Stimulated activated CD4-positive, alpha-beta T cell treated with anti-CD3 and anti-CD28 coated beads, Interleukin-1b, Interleukin-23, amount 100 ng/mL, for 48 hours (primary cell): ENCODE measurements at regions not wholly inside any gene's neighbourhood (a gene's known extent, or its start where the extent isn't known, plus 50 kb on each side); places are given as distances from the start of the nearest gene placed in this dataset.
"Not testable (repeated sequence)": the region's sequence is repeated elsewhere in the genome, so short reads cannot be mapped to it uniquely, and the experiment has no call there.

Source experiments
- DNase-seq: peaks from one replicate; pipeline ENCODE4 v3.0.0-alpha.2; 2020

- not testable (repeated sequence) for DNase-seq
Measured at GRCh38 chr15:44817797-44818196, 81.5 kb downstream of the TRIM69 start.

DNA sequence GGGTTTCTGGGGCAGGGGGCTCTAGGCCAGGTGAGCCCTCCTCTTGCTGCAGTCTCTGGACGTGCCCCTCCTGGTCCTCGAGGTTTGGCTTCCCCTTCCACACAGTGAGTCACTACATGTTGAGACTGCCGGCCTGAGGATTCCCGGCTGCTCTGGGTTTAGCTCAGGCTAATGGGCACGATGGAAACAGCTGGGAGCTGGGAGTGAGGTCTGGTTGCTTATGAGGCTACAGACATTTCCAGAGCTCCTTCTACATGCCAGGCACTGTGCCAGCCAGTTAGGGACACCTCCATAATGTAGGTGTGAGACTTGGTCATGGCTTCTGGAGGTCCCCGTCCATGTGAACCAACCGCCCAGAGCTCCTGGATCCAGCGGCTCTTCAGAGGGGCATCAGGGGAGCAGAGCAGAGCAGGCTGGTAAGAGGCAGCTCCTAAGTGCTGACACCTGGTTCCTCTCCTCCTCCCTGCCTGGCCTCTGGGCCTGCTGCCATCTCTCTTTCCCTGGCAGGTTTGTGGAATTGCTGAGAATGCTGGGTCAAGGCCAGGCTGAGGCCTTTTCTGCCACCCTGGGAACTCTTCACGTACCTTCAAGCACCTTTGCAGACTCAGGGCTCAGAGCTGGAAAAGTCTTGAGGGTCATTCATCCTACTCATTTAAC is 83.1 kb downstream of the TRIM69 start:
- not testable (repeated sequence) for DNase-seq

GRCh38 chr15:44820535-44820934 is 84.2 kb downstream of the TRIM69 start:
- DNase-seq, result not testable (repeated sequence)

DNA sequence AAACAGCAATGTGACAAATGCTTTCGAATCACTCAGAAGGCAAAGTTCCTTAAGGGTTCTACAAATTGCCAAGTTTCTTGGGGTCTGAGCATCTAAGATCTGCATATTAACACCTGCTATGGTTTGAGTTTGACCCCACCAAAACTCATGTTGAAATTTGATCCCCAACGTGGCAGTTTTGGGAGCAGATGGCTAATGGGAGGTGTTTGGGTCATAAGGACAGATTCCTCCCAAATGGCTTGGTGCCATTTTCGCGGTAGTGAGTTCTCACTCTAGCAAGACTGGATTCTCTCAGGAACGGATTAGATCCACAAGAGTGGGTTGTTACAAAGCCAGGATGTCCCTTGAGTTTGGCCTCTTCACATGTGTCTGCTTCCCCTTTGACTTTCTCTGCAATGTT is 84.6 kb downstream of the TRIM69 start:
- DNase-seq, result not testable (repeated sequence)

- not testable (repeated sequence) for DNase-seq
Measured at GRCh38 chr15:44824277-44825145, 88.2 kb downstream of the TRIM69 start.

GRCh38 chr15:44826583-44826982 is 90.3 kb downstream of the TRIM69 start:
- DNase-seq, result not testable (repeated sequence)

DNA sequence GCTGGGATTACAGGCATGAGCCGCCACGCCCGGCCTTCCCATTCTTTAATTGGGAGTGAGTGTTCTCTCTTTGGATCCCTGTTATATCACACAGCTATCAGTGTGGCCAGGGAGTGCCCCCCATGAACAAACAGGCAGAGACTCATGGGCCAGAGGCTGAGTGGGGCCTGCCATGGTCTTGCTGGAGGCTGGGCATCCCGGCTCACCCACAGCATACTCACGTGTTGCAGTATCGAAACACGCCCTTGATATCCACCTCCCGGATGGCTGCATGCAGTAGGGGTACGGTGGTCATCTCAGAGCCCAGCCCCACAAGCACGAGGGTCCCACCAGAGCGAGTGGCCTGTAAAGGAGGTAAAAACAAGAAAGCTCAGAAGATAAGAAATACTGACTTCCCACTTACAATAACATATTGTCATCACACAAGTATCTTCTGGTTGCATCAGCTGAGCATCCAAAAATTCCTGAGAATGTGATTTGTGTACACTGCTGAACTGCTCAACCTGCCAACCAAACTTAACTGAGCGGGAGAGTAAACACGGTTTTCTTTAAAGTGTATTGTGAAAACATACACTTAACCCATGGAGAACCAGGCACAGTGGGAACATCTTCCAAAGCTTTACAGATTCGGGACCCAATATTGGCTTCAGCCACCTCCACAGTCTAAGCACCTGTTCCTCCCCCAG is 92.0 kb downstream of the TRIM69 start:
- not testable (repeated sequence) for DNase-seq

DNA sequence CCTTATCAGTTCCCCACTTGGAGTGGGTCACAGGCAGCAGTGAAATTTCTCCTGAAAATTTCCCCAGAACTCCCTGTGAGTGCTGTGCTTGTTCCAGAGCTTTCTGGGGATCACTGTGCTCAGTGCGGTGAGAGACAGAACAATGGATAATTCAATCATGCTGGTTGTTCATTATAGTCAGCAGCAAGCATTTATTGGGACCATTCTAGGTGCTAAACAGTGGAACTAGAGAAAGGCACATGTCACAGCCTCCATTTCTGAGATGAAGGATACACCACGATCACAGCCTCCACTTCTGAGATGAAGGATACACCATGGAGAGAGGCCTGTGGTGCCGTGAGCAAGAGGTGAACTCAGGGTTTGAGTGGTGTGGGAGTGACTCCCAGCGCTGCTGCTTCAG is 92.8 kb downstream of the TRIM69 start:
- not testable (repeated sequence) for DNase-seq

DNA sequence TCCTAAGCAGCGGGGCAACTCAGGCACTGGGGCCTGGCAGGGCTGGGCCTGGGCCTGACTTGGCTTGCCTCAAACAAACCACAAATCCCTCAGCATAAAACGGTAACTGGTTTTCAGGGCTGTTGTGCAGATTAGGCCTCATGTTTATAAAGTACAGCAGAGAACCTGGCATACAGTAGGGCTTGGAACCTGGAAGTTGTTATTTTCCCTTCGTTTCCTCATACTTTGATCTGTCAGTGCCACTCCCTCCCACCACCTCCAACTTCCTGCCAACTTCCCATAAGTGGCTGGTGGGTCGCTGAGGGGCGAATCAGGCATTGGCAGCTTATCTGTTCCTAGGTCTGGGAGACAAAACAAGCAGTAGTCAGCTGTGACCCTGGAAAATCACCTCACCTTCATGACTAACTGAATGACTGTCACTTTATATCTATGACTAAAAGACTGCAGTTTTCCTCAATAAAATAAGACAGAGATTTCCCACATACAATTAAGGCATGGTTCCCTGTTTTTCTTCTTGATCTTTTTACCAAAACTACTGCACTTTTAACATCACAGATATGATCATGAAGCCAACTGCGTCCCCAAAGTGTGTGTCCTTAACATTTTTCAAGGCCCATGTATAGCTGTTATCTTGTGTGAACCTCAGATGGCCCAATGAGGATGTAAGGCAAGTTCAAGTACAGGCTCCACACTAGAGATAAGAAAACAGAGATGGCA is 94.5 kb downstream of the TRIM69 start:
- peak; percentile 10 for DNase-seq

GRCh38 chr15:44831409-44831741 is 95.0 kb downstream of the TRIM69 start:
- not testable (repeated sequence) for DNase-seq

GRCh38 chr15:44832133-44832532 is 95.8 kb downstream of the TRIM69 start:
- DNase-seq, result not testable (repeated sequence)

DNA sequence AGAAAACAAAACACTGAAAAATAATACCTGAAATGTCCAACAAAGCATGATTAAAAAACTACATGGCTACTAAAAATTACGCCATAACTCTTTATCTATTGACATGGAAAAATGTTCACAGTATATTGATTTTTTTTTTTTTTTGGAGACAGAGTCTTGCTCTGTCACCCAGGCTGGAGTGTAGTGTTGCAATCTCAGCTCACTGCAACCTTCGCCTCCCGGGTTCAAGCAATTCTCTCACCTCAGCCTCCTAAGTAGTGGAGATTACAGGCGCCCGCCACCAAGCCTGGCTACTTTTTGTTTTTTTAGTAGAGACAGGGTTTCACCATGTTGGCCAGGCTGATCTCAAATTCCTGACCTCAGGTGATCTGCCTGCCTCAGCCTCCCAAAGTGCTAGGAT is 96.8 kb downstream of the TRIM69 start:
- not testable (repeated sequence) for DNase-seq

DNA sequence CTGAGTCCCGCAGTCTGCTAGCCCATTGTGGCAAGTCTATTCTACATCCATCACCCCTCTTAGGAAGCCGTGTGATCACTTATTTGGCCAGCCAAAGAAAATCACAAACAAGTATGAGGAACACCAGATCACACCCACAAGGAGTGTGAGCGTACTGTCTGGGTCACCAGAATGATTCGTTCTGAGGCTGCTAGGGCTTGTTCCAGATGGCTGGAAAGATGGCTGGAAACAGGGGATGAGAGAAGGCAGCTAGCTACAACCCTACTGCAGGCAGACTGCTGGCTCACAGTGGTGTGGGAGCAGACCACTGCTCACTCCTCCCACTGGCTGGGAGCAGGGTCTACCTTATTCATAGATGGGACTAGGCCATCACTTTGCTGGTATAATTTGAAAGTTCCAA is 97.4 kb downstream of the TRIM69 start:
- not testable (repeated sequence) for DNase-seq

DNA sequence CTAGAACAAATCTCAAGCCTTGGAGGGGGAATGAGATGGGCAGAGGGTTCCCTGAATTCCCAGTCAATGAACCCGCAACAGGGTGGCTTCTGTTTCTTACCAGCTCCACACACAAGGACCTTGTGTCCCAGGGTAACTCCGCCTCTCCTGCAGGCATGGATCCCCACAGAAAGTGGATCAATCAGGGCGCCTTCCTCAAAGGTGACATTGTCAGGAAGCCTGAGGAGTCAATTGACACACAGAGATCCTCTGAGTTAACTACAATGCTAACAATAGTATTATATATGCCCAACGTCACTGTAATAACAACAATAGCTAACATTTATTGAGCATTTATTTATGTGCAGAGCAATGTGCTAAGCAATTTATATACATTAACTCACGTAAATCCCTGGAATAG is 98.8 kb downstream of the TRIM69 start:
- not testable (repeated sequence) for DNase-seq

DNA sequence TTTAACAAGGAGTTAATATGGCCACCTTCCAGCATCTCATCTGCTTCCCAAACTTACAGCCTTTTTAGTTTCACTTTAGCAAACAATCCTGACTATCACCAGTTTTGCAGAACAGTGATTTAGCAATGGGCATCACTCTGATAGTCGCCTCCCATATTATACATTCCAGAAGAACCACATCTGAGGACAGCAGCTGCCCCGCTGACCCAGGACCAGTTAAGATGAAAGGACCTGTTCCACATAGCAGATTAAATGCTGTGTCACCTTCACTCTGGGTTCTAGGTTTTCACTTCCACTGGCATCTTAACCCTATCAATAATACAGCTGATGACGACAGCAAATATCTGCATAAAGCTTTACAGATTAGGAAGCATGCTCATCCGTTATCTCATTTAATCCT is 99.8 kb downstream of the TRIM69 start:
- no peak for DNase-seq

GRCh38 chr15:44838929-44839328 is 102.6 kb downstream of the TRIM69 start:
- DNase-seq, result not testable (repeated sequence)

DNA sequence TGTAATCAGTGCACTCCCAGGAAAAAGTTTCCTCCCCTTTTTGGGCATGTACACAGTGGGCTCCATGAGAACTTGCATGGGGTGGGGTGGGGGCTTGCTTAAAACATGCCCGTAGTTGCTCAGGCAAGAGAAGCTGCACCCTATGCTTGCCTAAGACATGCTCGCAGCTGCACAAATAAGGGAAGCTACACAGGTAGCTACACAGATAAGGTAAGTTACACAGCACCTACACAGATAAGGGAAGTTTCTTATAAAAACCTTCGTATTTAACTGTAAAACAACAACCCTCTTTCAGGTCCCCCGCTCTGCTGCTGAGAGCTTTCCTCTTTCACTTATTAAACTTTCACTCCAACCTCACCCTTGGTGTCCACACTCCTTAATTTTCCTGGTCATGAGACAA is 105.4 kb downstream of the TRIM69 start:
- DNase-seq, result not testable (repeated sequence)

GRCh38 chr15:44842883-44843282 is 106.6 kb downstream of the TRIM69 start:
- DNase-seq, result not testable (repeated sequence)

DNA sequence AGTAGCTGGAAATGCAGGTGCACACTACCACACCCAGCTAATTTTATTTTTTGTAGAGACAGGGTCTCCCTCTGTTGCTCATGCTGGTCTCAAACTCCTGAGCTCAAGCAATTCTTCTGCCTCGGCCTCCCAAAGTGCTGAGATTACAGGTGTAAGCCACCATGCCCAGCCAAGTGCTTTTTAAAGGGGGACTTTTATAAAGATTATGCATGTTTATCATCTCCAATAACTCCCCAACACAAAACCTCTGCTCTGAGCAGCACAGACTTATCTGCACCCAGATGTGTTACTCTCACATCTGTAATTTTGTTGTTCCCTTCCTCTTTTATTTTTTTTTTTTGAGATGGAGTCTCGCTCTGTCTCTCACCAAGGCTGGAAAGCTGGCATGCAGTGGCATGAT is 108.6 kb downstream of the TRIM69 start:
- not testable (repeated sequence) for DNase-seq

DNA sequence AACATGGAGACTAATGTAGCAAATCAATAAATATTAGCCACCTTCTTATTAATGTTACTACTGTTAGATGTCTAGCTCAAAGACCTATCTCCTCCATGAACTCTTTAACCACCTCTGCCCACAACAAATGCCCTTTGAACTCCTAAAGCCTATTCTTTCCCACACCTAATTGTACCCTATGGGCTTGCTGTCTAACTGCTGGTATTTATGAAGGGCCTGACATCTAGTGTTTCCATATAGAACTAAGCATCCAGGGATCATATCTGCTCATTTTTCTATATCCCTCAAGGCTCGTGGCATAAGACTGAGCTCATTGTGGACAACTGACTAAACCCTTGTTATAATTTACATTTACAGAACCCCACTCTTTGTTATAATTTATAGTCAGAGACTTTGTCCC is 109.8 kb downstream of the TRIM69 start:
- DNase-seq, result not testable (repeated sequence)

DNA sequence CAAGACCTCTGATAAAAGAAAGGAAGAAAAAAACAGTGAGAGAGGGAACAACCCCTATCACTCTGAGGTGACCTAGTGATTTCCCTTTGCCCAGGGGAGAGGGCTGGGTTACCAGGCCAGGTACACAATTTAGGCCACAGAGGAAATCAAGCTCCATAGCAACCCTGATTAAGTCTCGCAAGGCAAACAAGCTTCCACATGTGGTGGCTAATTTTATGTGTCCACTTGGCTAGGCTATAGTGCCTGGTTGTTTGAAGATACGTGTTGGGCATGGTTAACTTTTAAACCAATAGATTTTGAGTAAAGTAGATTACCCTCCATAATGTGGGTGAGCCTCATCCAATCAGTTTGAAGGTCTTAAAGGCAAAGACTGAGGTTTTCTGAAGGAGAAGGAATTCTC is 108.9 kb upstream of the TERB2 start:
- DNase-seq, result not testable (repeated sequence)

DNA sequence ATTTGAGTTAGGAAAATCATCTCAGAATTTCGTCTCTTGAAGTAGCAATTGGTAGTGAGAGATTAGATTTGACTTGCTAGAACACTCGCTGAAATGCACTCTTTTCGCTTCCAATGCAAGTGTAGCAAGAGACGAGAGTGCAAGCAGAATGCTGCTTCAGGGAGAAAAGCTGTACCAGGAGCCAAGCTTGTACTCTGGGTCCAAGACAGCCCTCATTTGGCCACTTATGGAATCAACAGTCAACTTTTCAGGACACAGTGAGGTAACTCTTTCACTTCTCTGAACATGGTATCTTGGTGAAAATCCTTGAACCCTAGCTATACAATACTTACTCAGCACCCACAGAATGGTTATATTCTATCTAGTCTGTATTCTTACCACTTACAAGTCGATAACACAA is 107.6 kb upstream of the TERB2 start:
- DNase-seq, result not testable (repeated sequence)
